OCI-LY1 (cell line): ENCODE measurements at regions not wholly inside any gene's neighbourhood (a gene's known extent, or its start where the extent isn't known, plus 50 kb on each side); places are given as distances from the start of the nearest gene placed in this dataset.

Experiments used
- CTCF ChIP-seq: fragments of 200-600 bp; sonication (generic), shearing (Covaris generic); IDR thresholded peaks from 2 replicates; pipeline ENCODE4 v1.5.1; 2017; ENCODE audit warnings: mild to moderate bottlenecking, antibody characterized with exemption, low read length, moderate library complexity, mixed read lengths
- EZH2 ChIP-seq: fragments of 200-600 bp; sonication (generic), shearing (Covaris generic); IDR thresholded peaks from 2 replicates; pipeline ENCODE4 v1.8.0; 2017; ENCODE audit warnings: borderline replicate concordance, mixed run types, mild to moderate bottlenecking, antibody characterized with exemption, low read length, moderate library complexity, mixed read lengths

GRCh38 chr6:97977084-97977483 is 694.1 kb upstream of the MMS22L start:
- no peak for TF ChIP-seq CTCF
- no peak for TF ChIP-seq EZH2
